ENCODE measurements at regions not wholly inside any gene's neighbourhood (a gene's known extent, or its start where the extent isn't known, plus 50 kb on each side); places are given as distances from the start of the nearest gene placed in this dataset.

DNA sequence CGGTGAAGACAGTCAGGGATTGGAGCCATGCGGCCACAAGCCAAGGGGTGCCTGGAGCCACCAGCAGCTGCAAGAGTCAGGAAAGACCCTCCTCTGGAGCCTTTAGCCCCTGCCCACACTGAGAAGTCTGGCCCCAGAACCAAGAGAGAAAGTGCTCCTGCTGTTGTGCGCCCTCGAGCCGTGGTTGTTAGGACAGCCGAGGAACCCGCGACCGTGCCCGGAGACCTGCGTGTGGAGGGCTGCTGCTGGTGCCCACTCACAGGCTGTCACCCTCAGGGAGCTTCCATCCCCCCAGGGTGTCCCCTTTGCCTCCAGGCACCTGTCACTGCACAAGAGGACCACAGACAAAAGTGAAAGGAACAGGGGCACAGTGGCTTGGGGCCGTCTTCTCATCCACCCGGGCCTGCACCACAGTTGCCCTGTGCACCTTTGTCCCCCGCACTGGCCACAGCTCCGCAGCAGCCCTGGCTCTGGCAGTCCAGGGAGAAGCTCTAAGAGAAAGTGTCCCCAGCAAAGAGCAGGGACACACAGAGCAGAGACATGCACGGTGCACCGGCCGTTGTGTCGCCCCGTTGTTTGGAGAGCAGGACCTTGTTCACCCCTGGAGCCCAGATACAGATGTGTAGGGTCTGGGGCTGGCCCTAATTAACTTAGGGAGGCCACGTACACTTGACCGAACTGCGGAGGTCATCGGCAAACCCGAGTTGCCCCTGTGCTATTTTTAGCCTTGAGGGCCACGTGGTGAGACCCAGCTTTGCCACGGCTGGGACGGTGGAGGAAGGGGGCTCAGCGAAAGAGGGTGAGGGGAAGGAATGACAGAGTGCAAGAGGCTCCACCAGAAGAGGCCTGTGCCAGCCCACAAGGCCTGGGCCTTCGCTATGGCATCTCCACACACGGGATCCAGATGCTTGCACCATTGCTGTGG lies 329.2 kb downstream of the C16orf95 start:
- no peak for DNase-seq

DNA sequence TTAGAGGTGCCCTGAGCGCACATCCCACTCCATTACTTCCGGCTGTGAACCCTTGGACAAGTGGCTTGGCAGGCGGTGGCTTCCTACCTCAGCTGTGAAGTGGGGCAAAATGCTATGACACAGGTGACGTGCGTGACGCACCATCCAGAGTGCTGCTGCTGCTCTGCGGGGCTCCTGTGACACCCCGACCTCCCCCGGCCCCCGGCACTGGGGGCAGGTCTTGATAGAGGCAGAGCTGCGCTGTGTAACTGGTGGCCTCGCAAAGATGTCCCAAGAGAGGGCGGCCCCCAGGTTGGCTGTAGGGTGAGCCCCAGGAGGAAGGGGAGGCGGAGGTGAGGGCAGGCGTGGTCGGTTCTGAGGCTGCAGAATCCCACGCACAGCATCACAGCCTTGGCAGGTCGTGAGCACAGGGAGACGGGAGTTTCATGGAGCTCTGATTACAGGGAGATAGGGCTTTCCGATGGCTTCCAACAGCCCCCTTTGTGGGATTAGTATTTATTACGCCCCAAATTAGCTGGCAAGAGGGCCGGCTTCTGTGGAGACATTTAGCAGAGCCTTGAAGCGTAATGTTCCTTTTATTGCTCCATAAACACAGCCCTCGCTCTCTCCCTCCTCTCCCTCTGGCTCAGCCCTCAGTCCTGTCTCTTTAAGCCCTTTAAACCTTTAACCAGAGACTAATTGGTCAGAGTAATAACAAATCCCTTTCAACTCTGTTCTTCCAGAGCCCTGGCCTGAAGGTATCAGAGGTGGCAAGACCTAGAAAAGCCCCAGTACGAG lies 328.1 kb downstream of the C16orf95 start:
- DNase-seq = no peak

DNA sequence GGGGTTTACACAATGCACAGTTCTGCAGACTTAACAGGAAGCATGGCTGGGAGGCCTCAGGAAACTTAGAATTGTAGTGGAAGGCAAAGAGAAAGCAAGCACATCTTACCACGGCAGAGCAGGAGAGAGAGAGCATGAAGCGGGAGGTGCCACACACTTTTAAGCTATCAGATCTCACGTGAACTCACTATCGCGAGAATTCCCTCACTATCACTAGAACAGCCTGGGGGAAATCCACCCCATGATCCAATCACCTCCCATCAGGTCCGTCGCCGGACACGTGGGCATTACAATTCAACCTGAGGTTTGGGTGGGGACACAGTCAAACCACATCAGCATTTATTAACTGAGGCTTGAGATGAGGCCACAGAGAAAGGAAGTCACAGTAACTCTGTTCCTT lies 326.7 kb downstream of the C16orf95 start:
- no peak for DNase-seq

DNA sequence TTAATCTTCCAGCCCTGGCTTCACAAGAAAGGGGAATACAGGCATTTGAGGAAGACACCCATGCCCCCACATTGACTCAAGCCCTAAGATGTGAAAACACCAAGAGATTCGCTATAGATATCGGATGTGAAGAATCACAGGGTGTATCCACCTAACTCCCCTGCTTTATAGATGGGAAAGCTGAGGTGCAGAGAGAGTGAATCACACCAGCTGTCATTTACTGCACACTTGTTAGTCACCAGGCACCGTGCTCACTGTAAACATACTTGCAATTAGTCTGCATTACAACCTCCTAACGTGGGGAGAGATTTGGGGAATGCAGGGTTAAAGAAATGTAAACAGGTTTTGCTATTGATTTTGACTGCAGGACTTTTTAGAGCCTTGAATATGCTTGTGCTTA lies 325.5 kb downstream of the C16orf95 start:
- no peak for DNase-seq

DNA sequence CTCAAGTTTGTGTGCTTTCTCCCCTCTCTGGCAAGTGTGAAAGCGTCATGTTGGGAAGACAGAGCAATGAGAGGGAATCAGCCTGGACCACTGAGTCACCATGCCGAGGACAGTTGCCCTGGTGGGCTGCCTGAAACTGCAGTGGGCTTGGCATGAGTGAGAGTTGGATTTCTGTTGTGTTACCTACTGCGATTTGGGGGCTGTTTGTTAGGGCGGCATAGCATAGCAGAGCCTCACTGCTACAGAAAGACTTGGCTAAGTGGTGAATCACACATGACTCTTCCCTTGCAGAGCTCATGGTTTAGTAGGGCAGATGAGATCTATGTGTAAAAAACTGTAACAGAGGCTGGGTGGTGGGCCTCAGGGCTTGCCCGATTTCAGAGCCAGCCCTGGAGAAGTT lies 324.6 kb downstream of the C16orf95 start:
- no peak for DNase-seq

DNA sequence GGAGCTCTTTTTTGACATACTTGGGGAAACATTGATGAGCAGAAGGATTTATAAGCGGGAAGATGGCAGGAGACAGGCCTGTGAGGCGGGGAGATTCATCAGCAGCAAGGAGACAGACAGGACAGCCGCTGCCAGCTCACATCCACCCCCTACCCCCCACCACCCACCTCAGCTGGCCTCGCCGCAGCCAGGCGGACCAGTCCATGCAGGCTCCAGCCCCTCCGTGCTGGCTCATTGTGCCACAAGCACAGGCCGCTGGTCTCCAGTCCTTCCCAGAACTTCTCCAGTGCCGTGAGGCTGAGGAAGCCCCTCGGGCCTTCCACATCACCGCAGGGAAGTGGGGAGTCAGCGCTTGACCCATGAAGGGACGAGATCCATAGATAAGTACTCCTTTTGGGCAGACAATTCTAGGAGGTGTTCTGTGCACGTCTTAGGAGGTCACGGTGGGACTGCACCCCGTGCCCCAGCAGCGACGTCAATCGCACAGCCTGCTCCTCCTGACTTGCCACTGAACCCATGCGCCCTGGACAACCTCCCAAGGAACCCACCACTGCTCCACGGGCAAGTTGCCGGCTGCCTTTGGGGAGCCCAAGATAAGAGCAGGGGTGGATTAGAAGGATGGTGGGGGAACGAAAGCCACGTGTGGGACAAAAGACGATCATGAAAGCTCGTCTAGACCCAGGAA lies 323.6 kb downstream of the C16orf95 start:
- no peak for DNase-seq

DNA sequence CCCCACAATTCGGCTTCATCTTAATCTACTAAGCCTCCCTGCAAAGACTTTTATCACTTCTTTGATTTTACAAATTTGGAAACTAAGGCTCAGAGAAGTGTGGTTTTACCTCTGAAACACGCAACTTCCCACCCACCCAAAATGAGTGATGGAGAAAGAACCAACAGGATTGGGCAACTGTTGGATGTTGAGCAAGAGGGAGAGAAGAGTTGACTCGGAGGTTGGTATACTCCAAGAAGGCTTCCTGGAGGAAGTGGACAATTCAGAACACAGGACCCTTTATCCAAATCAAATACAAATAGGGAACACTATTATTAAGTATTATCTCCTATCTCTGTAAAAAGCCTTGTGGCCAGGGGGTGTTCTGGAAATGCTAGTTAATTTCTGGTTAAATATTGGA lies 323.0 kb downstream of the C16orf95 start:
- DNase-seq = no peak

DNA sequence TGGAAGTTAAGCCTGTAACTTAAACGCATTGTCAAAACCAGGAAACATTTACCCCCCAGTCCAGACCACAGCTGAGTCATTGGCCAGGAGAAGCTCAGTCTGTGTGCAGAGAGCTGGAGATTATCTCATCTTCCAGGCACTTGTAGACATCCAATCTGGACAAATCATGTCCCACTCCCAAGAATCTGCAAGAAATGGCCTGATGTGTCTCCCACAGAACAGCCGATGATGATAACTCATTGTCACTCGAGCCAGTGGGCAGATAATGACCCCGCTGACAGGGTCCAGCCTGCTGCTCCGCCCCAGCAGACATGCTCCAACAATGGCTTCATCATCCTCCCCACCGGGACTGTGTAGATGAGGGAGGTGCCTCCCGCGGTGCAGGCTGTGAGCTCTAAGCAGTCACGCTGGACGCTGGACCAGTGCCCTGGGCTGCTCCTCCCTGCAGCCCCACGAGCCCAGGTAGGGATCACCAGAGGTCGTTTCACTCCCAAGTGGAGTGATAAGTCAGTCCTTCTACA lies 322.5 kb downstream of the C16orf95 start:
- DNase-seq = no peak

DNA sequence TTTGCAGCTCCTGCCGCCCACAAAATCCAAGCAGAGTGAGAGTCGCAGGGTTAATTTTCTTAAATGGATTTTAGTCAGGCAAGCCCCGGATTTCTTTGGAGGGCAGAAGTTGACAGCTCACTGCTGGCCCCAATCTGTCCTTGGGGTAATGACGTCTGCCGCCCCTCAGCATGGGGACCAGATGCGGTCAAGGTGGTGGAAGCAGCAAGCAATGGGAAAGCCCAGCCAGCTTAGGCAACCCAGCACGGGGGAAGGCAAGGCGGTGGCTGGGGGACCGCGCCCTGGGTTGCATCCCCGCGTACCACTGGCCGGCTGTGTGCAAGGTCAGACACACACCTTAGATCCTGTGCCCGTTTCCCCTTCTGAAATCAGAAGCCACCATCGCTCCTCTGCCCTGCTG lies 321.7 kb downstream of the C16orf95 start:
- DNase-seq = no peak

DNA sequence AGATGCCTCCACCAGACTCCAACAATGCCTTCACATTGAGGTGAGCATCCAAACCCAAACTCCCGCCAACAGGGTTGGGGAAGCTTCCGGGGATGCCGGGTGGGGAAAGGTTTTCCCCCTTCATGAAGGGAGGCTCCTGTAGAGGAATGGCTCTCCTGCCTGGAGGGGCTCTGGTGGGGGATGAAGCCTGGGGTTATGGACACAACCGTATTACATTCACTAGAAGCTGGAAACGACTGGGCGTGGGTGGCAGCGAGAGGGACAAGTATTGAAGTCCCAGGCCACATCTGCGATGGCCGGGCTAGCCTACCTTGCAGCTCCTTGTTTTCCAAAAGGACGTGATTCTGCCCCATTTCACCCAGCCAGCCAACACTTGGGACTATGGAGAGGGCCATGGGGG lies 321.1 kb downstream of the C16orf95 start:
- DNase-seq = no peak

DNA sequence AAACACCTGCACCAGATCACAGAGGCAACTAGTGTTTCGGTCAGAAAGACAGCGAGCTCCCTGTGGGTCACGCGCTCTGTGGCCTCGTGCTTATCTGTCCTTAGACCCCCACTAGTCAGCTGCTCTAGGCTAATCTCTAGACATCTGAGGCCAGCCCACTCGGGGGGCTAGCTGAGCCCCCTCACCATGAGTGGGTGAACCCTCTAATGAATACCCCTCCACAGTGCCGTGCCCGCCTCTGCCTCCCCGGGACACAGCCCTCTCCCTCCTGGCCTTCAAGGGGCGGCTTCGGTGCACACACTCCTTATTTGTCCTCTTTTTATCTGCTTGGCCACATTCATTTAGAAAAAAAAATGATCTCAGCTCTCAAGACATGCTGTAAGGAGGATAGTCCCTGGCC lies 320.1 kb downstream of the C16orf95 start:
- no peak for DNase-seq

DNA sequence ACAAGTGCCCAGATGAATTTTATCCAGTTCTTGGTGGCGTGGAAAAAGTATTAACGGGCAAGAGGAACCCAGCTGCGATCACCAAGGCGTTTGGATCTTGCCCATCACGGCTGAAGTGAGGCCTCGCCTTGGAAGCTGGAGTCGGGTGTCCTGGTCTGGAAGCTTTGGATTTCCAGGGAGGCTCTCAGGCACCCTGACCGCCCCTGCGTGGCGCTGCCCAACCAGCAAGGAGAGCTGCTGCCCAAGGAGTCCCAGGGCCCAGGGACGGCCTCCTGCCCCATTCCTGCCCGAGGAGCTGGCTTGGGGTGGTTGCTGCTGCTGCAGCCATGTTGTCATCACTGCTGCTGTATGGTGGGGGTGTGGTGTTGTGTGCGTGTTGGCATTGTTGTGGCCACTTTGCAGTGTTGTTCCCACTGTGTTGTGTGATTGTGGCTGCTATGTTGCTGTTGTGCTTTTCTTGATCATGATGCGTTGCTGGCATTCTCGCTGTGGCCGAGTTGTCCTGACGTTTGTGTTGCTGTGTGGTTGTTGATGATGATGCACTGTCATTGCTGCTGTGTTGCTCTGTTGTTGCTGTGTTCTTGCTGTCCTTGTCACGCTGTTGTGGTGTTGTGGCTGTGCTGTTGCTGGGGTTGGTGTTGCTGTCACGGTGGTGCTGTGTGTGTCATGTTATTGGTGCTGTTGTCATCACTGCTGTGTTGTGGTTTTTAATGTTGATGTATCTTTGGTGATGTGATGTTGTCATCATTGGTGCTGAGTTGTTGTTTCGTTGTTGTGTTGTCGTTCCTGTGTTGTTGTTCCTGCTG lies 318.8 kb downstream of the C16orf95 start:
- DNase-seq = no peak

DNA sequence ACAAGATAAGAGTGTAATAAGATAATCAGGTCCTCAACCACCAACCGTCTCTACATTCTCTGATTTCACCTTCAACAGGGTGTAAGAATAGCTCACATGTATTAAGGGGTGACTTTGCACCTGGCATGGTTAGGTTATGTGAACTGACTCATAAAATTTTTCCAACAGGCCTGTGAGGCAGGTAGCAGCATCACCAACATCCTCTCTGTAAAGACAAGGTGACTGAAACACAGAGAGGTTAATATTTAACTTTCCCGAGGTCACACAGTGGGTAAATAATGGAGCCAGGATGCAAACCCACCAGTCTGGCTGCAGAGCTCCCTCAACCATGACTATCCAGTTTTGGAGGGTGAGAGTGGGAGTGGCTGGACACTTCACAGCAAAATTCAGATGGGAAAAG lies 317.2 kb downstream of the C16orf95 start:
- no peak for DNase-seq

DNA sequence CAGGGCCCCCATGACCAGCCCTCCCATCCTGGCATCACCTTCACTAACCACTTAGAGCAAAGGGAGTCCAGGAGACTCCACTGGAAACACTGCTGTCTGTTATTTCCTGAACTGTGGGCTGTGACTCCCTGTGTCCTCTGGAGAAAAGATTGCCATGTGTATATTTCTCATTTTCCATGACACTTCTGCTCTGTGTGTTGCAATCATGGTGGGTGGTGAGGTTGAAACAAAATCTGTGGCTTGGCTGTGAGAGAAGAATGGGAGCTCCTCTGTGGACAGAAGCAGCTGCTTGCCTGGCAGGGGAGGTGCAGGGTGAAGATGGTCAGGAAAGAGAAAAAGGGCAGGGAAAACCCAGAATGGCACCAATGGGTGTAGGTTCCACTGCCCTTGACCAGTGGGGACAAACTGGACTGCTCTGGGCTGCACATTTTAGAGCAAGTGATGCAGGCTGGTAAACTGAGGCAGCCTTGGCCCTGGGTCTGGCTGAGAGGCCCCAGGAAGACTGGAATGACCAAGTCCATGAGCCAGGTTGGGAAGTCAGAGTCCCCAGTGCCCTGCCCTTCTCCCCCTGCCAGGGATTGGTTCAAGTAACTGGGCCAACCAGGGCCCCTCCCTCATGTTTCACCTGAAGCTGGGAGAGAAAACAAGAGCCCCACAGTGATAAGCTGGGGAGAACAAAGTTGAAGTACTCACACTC lies 314.3 kb downstream of the C16orf95 start:
- no peak for DNase-seq

DNA sequence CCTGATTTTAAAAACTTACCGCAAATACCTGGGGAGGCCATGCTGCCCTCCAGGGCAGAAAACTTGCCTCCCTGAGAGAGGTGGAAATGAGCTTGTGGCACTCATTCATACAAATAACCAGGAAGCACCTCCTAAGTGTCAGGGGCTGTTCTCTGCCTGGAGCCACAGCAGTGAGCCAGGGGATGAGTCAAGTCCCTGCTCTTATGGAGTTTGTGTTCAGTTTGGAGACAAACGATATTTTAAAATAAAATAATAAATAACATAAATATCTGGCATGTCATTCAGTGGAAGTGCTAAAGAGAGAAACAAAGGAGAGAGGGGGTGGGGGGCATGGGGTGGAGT lies 313.8 kb downstream of the C16orf95 start:
- DNase-seq = no peak

DNA sequence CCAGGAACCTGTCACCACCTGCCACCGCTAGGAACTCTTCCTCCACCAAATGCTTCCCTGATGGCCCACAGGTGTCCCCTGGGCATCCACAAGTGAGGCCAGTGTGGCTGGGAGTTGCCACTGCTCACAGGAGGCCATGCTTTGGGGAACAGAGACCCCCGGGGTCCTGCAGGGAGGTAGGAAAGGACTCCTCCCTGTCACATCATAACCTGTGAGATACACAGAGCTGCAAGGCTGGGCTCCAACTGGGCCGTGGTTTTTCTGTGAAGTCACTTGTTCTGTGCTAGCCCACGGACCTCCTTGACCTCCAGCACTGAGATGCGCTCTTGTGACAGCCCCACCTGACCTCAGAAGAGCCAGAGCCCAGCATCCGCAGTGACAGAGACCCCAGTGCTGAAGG lies 311.2 kb downstream of the C16orf95 start:
- DNase-seq = no peak

DNA sequence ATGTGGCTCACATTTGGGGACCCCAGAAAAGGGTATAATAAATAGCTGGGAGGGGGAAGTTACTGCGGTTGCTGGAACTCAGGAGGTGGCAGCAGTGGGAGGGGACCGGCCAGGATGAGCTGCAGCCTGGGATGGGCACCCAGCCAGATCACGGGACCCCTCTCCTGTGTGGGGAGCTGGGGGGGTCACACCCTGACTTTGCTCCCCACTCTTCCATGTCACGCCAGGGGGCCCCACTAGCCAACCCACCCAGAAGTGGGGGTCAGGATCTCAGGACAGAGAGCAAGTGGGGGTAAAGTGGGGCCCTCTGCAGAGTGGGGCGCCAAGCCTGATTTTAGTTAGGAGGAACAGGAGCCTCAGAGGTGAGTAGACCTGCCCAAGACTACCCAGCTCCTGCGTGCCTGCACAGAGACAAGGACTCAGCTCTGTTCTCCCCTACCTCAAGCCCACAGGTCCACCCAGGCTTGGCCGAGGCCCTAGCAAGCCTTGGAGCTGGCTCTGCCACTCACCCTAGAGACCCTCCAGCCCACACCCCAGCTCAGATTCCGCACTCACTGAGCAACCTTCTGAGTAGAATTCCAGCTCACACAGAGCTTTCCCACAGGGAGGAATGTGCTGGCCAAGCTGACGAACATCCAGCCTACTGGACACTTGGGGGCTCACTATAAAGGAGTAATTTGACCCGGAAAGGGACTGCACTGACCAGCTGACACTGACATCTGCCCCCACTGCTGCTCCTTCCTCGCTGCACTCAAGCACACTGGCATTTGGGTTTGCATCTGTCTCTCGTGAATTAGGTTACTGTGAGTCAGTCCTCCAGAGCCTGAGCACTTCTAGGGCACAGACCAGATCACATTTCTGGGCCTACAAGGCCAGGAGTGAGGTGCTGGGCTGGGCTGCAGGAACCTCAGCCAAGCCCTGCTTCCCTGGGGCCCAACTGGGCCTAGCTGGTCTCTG lies 310.1 kb downstream of the C16orf95 start:
- DNase-seq = no peak

DNA sequence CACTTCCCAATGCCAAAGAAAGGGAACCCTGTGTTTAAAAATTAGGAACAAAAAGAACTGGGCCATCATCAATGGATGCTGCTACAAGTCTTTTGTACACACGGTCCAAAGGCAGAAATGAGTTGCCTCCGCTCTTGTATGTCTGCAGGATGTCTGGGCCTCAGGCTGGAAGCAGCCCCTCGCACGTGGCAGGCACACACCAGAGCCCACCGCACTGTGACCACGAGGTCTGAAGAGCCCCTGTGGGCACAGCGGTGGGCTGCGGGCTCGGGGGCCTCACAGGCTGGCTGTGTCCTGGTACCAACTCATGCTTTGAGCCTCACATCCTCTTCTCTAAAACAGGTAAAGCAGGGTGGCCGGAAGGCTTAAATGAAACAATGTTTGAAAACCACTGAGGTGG lies 309.3 kb downstream of the C16orf95 start:
- DNase-seq = no peak

DNA sequence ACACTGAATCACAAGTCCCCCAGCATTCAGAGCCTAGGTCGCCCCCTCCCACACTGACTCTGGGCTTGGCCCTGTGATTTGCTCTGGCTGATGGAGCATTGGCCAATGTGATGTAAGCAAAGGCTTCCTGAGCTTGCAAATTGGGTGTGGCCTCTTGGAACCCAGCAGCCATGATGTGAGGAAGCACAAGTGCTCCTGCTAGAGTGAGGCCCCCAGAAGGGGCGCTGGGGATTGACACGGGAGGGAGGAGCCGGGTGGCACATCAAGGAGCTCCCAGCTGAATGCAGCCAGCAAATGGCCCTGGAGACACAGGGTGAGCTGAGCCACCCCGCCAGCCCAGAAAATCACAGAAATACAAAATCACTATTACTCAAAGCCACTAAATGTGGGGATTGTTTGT lies 308.5 kb downstream of the C16orf95 start:
- no peak for DNase-seq

Measured in DMS53 (cell line).